GM13977 (cell line): ENCODE measurements at regions not wholly inside any gene's neighbourhood (a gene's known extent, or its start where the extent isn't known, plus 50 kb on each side); places are given as distances from the start of the nearest gene placed in this dataset.

Source experiments
- DNase-seq: peaks from one replicate; pipeline ENCODE4 v3.0.0; 2012; ENCODE audit warnings: low spot score
- in situ Hi-C: fragments of 300-500 bp; cut with MboI; formaldehyde crosslinking; loops from one replicate; pipeline ENCODE4 v1.12.0; 2022; ENCODE audit warnings: low sequenced_read_pairs, low pct_unique_long_range_greater_than_20kb, mixed read lengths, inconsistent platforms; ENCODE audit not compliant: unreplicated experiment
- TF ChIP-seq, protein P1 (sequence below): IDR thresholded peaks from 2 replicates; pipeline ENCODE4 v1.5.1; 2012; ENCODE audit warnings: mild to moderate bottlenecking, control low read depth; ENCODE audit not compliant: insufficient read depth; ENCODE audit errors: extremely low read depth, missing control alignments

- DNase-seq = no peak
- TF ChIP-seq, protein P1, sequence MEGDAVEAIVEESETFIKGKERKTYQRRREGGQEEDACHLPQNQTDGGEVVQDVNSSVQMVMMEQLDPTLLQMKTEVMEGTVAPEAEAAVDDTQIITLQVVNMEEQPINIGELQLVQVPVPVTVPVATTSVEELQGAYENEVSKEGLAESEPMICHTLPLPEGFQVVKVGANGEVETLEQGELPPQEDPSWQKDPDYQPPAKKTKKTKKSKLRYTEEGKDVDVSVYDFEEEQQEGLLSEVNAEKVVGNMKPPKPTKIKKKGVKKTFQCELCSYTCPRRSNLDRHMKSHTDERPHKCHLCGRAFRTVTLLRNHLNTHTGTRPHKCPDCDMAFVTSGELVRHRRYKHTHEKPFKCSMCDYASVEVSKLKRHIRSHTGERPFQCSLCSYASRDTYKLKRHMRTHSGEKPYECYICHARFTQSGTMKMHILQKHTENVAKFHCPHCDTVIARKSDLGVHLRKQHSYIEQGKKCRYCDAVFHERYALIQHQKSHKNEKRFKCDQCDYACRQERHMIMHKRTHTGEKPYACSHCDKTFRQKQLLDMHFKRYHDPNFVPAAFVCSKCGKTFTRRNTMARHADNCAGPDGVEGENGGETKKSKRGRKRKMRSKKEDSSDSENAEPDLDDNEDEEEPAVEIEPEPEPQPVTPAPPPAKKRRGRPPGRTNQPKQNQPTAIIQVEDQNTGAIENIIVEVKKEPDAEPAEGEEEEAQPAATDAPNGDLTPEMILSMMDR = no peak
- in situ Hi-C loops = no loop called here
Measured at GRCh38 chr10:84059526-84059925, 79.8 kb upstream of the GHITM start.

DNA sequence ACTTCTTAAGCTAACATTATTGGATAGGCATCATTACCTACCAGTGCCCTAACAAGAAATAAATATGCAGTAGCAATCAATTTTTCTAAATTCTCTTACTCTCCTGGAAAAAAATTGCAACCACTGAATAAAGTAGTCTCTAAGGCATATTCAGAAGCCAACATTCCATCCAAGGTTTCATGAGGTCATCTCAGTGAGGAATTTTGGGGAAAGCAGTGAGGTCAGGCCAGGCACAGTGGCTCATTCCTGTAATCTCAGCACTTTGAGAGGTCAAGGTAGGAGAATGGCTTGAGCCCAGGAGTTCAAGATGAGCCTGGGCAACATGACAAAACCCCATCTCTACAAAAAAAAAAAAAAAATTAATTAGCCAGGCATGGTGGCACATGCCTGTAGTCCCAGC is 75.9 kb upstream of the GHITM start:
- in situ Hi-C loops = no loop called here
- no peak for DNase-seq
- TF ChIP-seq, protein P1 = no peak

- in situ Hi-C loops = no loop called here
- DNase-seq = no peak
- TF ChIP-seq, protein P1 = no peak
Measured at GRCh38 chr10:84065804-84066601, 73.3 kb upstream of the GHITM start.

DNA sequence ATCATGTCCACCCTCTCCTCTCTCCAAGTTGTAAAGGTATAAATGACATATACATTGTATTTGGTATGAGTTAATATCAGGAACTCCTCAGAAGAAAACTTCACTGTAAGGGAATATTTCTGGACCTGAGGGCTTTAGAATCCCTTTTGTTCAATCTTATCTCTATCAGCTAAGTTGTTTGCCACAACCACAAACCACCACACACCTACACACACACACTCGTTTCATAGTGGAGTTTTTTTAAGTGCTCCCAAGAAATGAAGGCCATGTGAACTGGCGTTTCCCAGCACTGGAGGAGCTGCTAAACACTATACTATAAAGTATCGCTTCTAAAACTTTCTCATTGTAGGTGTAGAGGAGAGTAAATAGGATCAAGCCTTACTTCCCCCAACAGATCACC is 64.8 kb upstream of the GHITM start:
- TF ChIP-seq, protein P1 = no peak
- DNase-seq = no peak

DNA sequence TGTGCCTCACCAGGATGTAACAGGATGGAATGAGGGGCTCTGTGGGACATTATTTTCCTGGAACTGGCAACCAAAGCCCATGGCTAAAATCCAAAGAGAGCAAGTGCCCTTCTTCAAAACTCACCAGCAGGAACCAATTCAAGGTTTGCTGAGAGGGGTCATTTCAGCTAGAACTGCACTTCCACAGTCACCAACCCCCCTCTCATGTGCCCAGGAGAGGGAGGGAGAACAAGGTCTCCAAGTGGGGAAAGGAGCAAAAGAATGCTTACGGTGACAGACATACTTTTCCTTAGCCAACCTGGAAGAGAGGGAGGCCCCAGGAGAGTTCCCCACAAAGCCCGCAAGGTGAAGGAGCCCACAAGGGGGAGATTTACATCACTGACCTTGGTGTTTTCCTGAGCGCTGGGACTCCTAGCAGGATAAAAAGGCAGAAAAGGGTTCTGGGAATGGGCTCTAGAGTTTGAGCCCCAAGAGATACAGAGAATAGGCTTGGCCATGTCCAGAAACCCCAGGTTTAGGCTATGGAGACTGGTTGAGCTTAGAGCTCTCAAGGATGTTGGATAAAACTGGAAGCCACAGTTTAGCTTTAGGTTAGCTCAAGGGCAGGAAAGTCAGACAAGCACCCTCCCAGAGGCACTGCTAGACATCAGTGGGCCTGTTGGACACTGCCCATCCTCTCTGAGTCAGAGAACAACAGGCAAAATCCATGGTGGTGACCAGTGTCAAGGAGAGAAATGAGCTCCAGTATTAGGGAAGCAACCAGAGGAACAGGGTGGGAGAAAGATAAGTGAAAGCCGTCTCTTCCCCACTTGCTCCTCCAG is 63.9 kb upstream of the GHITM start:
- in situ Hi-C loops = no loop called here
- TF ChIP-seq, protein P1 = no peak
- DNase-seq = no peak

More for the DNA sequence above, 64.8 kb upstream of the GHITM start:
- in situ Hi-C loops = no loop called here

- in situ Hi-C loops = no loop called here
- TF ChIP-seq, protein P1 = no peak
- DNase-seq = no peak
Measured at GRCh38 chr10:84076047-84076388, 63.3 kb upstream of the GHITM start.
